Breast epithelium (tissue), 3 donors: ENCODE measurements at regions not wholly inside any gene's neighbourhood (a gene's known extent, or its start where the extent isn't known, plus 50 kb on each side); places are given as distances from the start of the nearest gene placed in this dataset.

Experiments
- POLR2A ChIP-seq: fragments of 450-650 bp; IDR thresholded peaks from one replicate; pipeline ENCODE4 v1.6.1; 2016; ENCODE audit warnings: antibody characterized with exemption, mild to moderate bottlenecking, moderate library complexity
- POLR2AphosphoS5 ChIP-seq, 3 donors: sonication (generic); formaldehyde crosslinking; IDR thresholded peaks; one replicate each; pipeline ENCODE4 v1.6.1; 2017; ENCODE audit warnings: antibody characterized with exemption in 3 of 3
- TF ChIP-seq, protein P1 (sequence below), 3 donors: fragments of 450-650 bp; IDR thresholded peaks; one replicate each; pipeline ENCODE4 v1.5.1; 2016 to 2017; ENCODE audit warnings: antibody characterized with exemption in 3 of 3, mild to moderate bottlenecking in 3 of 3, moderate library complexity in 3 of 3

DNA sequence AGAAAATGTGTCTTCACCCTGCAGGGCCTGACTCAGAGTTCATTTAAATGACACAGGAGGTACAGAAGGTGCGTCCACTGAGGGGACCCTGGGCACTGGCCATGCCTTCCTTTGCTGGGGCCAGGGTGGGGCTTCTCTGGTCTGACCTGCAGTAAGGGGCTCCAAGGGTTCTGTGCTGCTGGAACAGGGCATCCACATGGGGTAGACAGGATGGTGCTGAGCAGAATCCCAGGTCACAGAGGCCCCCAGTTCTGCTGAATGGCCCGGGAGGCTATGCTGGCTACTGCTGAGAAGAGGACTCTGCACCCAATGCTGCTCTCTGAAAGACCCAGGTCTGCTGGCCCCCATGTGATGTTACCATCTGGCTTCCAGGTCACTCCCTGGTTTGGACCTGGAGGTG, 150.4 kb upstream of the GGTLC1 start:
- no peak for TF ChIP-seq POLR2A
- TF ChIP-seq, protein P1, sequence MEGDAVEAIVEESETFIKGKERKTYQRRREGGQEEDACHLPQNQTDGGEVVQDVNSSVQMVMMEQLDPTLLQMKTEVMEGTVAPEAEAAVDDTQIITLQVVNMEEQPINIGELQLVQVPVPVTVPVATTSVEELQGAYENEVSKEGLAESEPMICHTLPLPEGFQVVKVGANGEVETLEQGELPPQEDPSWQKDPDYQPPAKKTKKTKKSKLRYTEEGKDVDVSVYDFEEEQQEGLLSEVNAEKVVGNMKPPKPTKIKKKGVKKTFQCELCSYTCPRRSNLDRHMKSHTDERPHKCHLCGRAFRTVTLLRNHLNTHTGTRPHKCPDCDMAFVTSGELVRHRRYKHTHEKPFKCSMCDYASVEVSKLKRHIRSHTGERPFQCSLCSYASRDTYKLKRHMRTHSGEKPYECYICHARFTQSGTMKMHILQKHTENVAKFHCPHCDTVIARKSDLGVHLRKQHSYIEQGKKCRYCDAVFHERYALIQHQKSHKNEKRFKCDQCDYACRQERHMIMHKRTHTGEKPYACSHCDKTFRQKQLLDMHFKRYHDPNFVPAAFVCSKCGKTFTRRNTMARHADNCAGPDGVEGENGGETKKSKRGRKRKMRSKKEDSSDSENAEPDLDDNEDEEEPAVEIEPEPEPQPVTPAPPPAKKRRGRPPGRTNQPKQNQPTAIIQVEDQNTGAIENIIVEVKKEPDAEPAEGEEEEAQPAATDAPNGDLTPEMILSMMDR (IDR thresholded peaks at IDR 0.05): no peak
- TF ChIP-seq POLR2AphosphoS5 (IDR thresholded peaks at IDR 0.05): no peak
